RWPE2 (cell line): ENCODE measurements at regions not wholly inside any gene's neighbourhood (a gene's known extent, or its start where the extent isn't known, plus 50 kb on each side); places are given as distances from the start of the nearest gene placed in this dataset.

Experiments
- ATAC-seq: fragments of 200-7000 bp; cut with Tn5 transposase; 3 replicates; pipeline ENCODE4 v1.9.1; 2021; ENCODE audit warnings: low read depth
- DNase-seq: peaks from one replicate; pipeline ENCODE4 v3.0.0-alpha.2; 2020; ENCODE audit warnings: low spot score
- H3K27ac ChIP-seq: fragments of 450-650 bp; 2 replicates; pipeline ENCODE4 v1.5.1; 2017; ENCODE audit warnings: mild to moderate bottlenecking; ENCODE audit not compliant: poor library complexity, severe bottlenecking
- H3K27me3 ChIP-seq: fragments of 250-450 bp; sonication (Bioruptor Pico); 2 replicates; pipeline ENCODE4 v1.5.1; 2021; ENCODE audit warnings: mild to moderate bottlenecking, moderate library complexity; ENCODE audit not compliant: insufficient read depth, poor library complexity, severe bottlenecking
- H3K36me3 ChIP-seq: fragments of 250-450 bp; sonication (Bioruptor Pico); 2 replicates; pipeline ENCODE4 v1.5.1; 2020; ENCODE audit warnings: low read depth, mild to moderate bottlenecking, moderate library complexity
- H3K4me1 ChIP-seq: fragments of 250-450 bp; sonication (Bioruptor Pico); 2 replicates; pipeline ENCODE4 v1.5.1; 2021; ENCODE audit warnings: mild to moderate bottlenecking, moderate library complexity; ENCODE audit not compliant: insufficient read depth, poor library complexity, severe bottlenecking
- H3K4me3 ChIP-seq: fragments of 250-450 bp; sonication (Bioruptor Pico); 2 replicates; pipeline ENCODE4 v1.5.1; 2021; ENCODE audit warnings: mild to moderate bottlenecking, moderate library complexity; ENCODE audit not compliant: severe bottlenecking
- H3K9me3 ChIP-seq: fragments of 250-450 bp; sonication (Bioruptor Pico); 2 replicates; pipeline ENCODE4 v1.5.1; 2021; ENCODE audit warnings: mild to moderate bottlenecking, moderate library complexity; ENCODE audit not compliant: severe bottlenecking
- TF ChIP-seq, protein P1 (sequence below): fragments of 450-650 bp; IDR thresholded peaks from one replicate; pipeline ENCODE4 v1.5.1; 2017; ENCODE audit warnings: mild to moderate bottlenecking, moderate library complexity; ENCODE audit not compliant: poor library complexity, severe bottlenecking

DNA sequence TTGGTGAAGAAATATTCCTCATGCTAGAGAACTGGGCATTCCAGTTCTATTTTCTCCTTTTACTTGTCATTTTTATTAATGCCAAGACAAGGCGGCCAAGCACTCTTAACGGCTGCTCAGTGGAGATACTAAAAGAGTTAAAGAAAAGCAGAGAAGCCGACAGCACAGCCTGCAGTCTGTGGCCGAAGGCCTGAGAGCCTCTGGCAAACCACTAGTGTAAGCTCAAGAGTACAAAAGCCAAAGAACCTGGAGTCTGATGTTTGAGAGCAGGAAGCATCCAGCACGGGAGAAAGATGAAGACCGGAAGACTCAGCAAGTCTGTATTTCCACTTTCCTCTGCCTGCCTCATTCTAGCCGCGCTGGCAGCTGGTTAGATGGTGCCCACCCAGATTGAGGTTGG lies 167.1 kb upstream of the FUT9 start:
- TF ChIP-seq, protein P1, sequence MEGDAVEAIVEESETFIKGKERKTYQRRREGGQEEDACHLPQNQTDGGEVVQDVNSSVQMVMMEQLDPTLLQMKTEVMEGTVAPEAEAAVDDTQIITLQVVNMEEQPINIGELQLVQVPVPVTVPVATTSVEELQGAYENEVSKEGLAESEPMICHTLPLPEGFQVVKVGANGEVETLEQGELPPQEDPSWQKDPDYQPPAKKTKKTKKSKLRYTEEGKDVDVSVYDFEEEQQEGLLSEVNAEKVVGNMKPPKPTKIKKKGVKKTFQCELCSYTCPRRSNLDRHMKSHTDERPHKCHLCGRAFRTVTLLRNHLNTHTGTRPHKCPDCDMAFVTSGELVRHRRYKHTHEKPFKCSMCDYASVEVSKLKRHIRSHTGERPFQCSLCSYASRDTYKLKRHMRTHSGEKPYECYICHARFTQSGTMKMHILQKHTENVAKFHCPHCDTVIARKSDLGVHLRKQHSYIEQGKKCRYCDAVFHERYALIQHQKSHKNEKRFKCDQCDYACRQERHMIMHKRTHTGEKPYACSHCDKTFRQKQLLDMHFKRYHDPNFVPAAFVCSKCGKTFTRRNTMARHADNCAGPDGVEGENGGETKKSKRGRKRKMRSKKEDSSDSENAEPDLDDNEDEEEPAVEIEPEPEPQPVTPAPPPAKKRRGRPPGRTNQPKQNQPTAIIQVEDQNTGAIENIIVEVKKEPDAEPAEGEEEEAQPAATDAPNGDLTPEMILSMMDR = no peak
- Histone ChIP-seq H3K9me3 (no peaks in the 10 kb centered on the region), H3K36me3 (no peaks in the 10 kb centered on the region), H3K27ac (no peak overlapping the region), H3K4me1 (no peaks in the 10 kb centered on the region), H3K27me3 (peaks cover 5% of the 10 kb centered on the region), H3K4me3 (no peak overlapping the region)
- no peak for ATAC-seq
- no peak for DNase-seq

DNA sequence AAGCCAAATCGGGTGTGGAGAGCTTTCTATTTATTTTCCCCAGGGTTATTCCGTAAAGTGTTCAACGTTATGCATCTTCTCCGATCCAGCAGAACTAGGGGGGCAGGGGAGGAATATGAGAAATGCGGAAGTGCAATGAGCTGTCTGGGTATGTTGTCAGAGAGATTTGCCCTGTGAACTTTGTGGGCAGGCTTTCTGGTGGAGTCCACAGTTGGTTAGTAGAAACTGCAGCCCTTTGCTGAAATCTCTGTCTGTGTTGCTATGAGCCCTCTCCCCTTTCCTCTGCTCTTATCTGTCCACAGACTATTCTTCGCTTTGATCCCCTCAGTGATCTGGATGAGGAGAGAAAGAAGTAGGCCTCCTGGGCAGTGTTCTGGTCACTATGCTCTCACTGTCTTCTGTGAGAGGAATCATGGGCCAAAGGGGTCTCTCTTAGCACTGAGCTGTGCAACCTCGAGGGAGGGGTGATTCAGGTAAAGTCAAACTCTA lies 158.9 kb upstream of the FUT9 start:
- Histone ChIP-seq H3K36me3 (no peaks in the 10 kb centered on the region), H3K4me3 (no peak overlapping the region), H3K4me1 (no peaks in the 10 kb centered on the region), H3K9me3 (no peaks in the 10 kb centered on the region), H3K27ac (no peak overlapping the region), H3K27me3 (no peaks in the 10 kb centered on the region)
- ATAC-seq = no peak
- no peak for DNase-seq
- TF ChIP-seq, protein P1 = no peak

DNA sequence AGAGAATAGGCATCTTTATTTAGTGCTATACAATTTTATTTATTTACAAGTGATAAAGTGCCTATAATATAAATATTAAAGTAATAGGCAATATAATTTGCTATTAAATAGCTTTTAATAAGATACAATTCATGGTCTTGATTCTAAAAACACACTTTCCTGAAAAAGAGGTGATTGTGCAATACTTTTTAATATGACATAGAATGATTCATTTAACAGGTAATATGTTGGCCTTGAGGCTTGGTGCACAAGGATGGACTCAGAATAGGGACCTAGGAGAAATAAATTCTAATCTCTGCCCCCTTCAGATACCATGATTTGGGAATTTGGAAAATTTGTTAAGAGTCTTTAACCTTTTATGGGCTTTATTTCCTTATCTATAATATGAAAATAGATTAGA lies 149.9 kb upstream of the FUT9 start:
- Histone ChIP-seq H3K4me3 (no peak overlapping the region), H3K4me1 (no peaks in the 10 kb centered on the region), H3K27ac (no peak overlapping the region), H3K9me3 (no peaks in the 10 kb centered on the region), H3K27me3 (no peaks in the 10 kb centered on the region), H3K36me3 (no peaks in the 10 kb centered on the region)
- TF ChIP-seq, protein P1 = no peak
- DNase-seq = no peak
- ATAC-seq = no peak

DNA sequence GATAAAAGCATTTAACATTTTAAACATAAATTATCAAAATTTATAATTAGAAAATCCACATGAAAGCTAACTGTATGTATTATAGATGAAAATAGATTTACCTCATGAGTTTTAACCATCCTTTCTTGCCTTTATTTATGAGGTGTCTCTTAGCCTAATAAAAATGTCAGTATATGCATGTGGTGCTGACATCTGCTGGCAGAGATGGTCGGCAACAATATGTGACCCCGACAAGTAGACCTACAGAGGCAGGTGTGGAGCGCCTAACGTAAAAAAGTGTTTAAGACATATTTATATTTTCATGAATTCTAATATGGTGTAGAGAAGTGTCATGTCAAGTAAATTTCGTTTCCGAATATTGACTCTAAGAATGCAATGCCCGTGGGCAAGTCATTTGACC lies 149.0 kb upstream of the FUT9 start:
- no peak for DNase-seq
- H3K27me3 ChIP-seq = no peaks in the 10 kb centered on the region
- H3K9me3 ChIP-seq = no peaks in the 10 kb centered on the region
- no peaks in the 10 kb centered on the region for H3K36me3 ChIP-seq
- ATAC-seq = peak; percentile 61; the same call in 2 of the 3 replicates
- TF ChIP-seq, protein P1 = peak; percentile 53
- H3K27ac ChIP-seq = no peak overlapping the region
- H3K4me3 ChIP-seq = no peak overlapping the region
- H3K4me1 ChIP-seq = no peaks in the 10 kb centered on the region

DNA sequence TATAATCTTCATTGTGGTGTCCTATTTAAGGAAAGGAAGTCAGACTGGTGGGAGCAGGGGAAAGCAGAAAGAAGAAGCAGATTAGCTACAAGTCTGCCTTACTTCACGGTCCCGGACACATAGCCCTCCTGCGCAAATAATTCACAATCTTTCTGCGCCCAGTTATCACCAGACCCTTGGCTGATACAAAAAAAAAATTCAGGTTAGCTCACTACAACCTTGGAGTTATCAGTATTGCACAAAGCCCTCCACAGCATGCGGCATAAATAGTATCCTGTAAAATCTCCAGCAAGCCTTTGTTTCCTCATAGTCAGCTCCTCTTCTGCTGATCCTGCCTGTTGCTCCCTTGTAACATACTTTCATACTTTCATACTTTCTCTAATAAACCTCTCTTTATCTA lies 148.6 kb upstream of the FUT9 start:
- H3K4me3 ChIP-seq = no peak overlapping the region
- ATAC-seq = no peak
- no peak overlapping the region for H3K27ac ChIP-seq
- no peaks in the 10 kb centered on the region for H3K9me3 ChIP-seq
- H3K36me3 ChIP-seq = no peaks in the 10 kb centered on the region
- H3K27me3 ChIP-seq = no peaks in the 10 kb centered on the region
- no peaks in the 10 kb centered on the region for H3K4me1 ChIP-seq
- TF ChIP-seq, protein P1 = no peak
- DNase-seq = no peak
